MM.1S (cell line): ENCODE measurements at regions not wholly inside any gene's neighbourhood (a gene's known extent, or its start where the extent isn't known, plus 50 kb on each side); places are given as distances from the start of the nearest gene placed in this dataset.

ENCODE experiments used
- CTCF ChIP-seq: fragments of 300-600 bp; sonication (generic); IDR thresholded peaks from 2 replicates; pipeline ENCODE4 v1.5.1; 2016; ENCODE audit warnings: antibody characterized with exemption, low read length, mixed read lengths
- EZH2 ChIP-seq: fragments of 300-600 bp; sonication (generic); optimal IDR thresholded peaks from 2 replicates; pipeline ENCODE3; 2017; ENCODE audit warnings: low read depth, mild to moderate bottlenecking, antibody characterized with exemption, low read length, mixed read lengths
- EZH2phosphoT487 ChIP-seq: fragments of 300-600 bp; sonication (generic); IDR thresholded peaks from 2 replicates; pipeline ENCODE4 v1.6.1; 2018; ENCODE audit warnings: antibody characterized with exemption, low read length

GRCh38 chr3:78273326-78273725, 1233.4 kb downstream of the ROBO2 start:
- TF ChIP-seq EZH2, result no peak
- TF ChIP-seq CTCF, result no peak
- no peak for TF ChIP-seq EZH2phosphoT487
